GM12891 (cell line): ENCODE measurements at regions not wholly inside any gene's neighbourhood (a gene's known extent, or its start where the extent isn't known, plus 50 kb on each side); places are given as distances from the start of the nearest gene placed in this dataset.

Experiments used
- PAX5 ChIP-seq: IDR thresholded peaks from 2 replicates; pipeline ENCODE4 v1.6.1; 2011; ENCODE audit warnings: low read length, moderate library complexity, mild to moderate bottlenecking; ENCODE audit not compliant: insufficient read depth, severe bottlenecking
- POLR2A ChIP-seq: IDR thresholded peaks from 2 replicates; pipeline ENCODE4 v1.6.1; 2011; ENCODE audit warnings: low read depth, low read length, control low read depth
- POLR2AphosphoS5 ChIP-seq: IDR thresholded peaks from 2 replicates; pipeline ENCODE4 v1.6.1; 2011; ENCODE audit warnings: low read depth, low read length, control low read depth
- POU2F2 ChIP-seq: IDR thresholded peaks from 2 replicates; pipeline ENCODE4 v1.6.1; 2011; ENCODE audit warnings: low read depth, mild to moderate bottlenecking, control low read depth, low read length, moderate library complexity
- SPI1 ChIP-seq: IDR thresholded peaks from 2 replicates; pipeline ENCODE4 v1.6.1; 2011; ENCODE audit warnings: low read depth, low read length, control low read depth
- TAF1 ChIP-seq: IDR thresholded peaks from 2 replicates; pipeline ENCODE4 v1.6.1; 2011; ENCODE audit warnings: low read depth, low read length, control low read depth

DNA sequence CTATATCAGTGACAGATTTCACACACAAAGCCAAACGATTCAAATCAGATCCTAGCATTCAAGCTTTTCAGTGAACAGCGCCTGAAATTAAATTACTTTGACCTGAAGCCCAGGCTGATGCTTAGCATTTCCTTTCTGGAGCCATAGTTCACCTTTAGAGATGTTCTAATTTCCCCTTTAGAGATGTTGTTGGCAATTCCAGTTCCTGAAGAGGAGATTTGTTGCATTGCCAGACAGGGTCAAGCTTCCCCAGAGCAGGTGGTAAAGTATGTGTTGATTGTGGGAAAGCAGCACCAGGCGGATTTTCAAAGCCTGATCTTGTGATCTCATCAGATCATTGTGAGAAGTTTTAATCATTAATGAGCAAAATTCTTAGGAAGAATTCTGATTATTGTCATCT, 609.8 kb upstream of the KLF12 start:
- TF ChIP-seq POLR2A (no peak), POLR2AphosphoS5 (no peak), TAF1 (no peak), POU2F2 (no peak), PAX5 (no peak), SPI1 (no peak)
